Endothelial cell of umbilical vein (primary cell): ENCODE measurements at regions not wholly inside any gene's neighbourhood (a gene's known extent, or its start where the extent isn't known, plus 50 kb on each side); places are given as distances from the start of the nearest gene placed in this dataset.

Experiments
- EZH2 ChIP-seq: IDR thresholded peaks from 2 replicates; pipeline ENCODE4 v1.6.1; 2012; ENCODE audit warnings: borderline replicate concordance, low read depth, mild to moderate bottlenecking, moderate library complexity, low read length, inconsistent platforms; ENCODE audit not compliant: severe bottlenecking
- FOS ChIP-seq: IDR thresholded peaks from 2 replicates; pipeline ENCODE4 v1.6.1; 2011; ENCODE audit warnings: mild to moderate bottlenecking, low read length, moderate library complexity, borderline replicate concordance; ENCODE audit not compliant: insufficient read depth
- GATA2 ChIP-seq: IDR thresholded peaks from 2 replicates; pipeline ENCODE4 v1.7.0; 2011; ENCODE audit warnings: low read depth, mild to moderate bottlenecking, moderate library complexity, mixed read lengths, low read length; ENCODE audit not compliant: insufficient read length, insufficient read depth
- MAX ChIP-seq: IDR thresholded peaks from 2 replicates; pipeline ENCODE4 v1.6.1; 2011; ENCODE audit not compliant: insufficient read depth, insufficient read length
- MYC ChIP-seq: IDR thresholded peaks from one replicate; pipeline ENCODE4 v1.6.1; 2011; ENCODE audit warnings: mild to moderate bottlenecking, low read depth, low read length
- POLR2A ChIP-seq: IDR thresholded peaks from 2 replicates; pipeline ENCODE4 v1.6.1; 2012; ENCODE audit warnings: low read depth, mild to moderate bottlenecking, control low read depth, low read length
- POLR2AphosphoS5 ChIP-seq: IDR thresholded peaks from 2 replicates; pipeline ENCODE4 v1.6.1; 2012; ENCODE audit warnings: low read depth, mild to moderate bottlenecking, control low read depth, low read length, moderate library complexity; ENCODE audit not compliant: insufficient read depth
- TF ChIP-seq, protein P1 (sequence below), 2 donors: IDR thresholded peaks; 1 replicate in 1 of 2; 2 replicates in 1 of 2; pipeline ENCODE4 v1.5.1; 2011; ENCODE audit warnings: low read length in 2 of 2, mild to moderate bottlenecking in 2 of 2, moderate library complexity in 2 of 2, control low read depth in 1 of 2, inconsistent platforms in 1 of 2, low read depth in 1 of 2; ENCODE audit not compliant: insufficient read depth in 1 of 2; ENCODE audit errors: extremely low read depth in 1 of 2

DNA sequence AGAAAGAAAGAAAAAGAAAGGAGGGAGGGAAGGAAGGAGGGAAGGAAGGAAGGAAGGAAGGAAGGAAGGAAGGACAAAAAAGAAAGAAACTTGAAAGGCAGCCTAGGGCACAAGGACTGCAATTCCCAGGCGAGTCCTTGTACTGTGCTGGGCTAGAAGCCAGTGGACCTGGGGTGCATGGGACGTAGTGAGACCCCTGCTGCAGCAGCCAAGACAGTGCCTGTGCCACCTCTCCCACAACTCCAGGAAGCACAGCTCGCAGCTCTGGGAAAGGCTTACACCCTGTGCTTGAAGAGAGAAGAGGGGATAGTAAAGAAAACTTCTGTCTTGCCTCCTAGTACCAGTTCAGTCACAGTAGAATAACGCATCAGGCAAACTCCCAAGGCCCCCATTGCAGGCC lies 227.9 kb upstream of the CDH7 start:
- TF ChIP-seq POLR2AphosphoS5 (no peak), EZH2 (no peak), POLR2A (no peak), MYC (no peak), MAX (no peak), GATA2 (no peak), FOS (no peak)
- TF ChIP-seq, protein P1, sequence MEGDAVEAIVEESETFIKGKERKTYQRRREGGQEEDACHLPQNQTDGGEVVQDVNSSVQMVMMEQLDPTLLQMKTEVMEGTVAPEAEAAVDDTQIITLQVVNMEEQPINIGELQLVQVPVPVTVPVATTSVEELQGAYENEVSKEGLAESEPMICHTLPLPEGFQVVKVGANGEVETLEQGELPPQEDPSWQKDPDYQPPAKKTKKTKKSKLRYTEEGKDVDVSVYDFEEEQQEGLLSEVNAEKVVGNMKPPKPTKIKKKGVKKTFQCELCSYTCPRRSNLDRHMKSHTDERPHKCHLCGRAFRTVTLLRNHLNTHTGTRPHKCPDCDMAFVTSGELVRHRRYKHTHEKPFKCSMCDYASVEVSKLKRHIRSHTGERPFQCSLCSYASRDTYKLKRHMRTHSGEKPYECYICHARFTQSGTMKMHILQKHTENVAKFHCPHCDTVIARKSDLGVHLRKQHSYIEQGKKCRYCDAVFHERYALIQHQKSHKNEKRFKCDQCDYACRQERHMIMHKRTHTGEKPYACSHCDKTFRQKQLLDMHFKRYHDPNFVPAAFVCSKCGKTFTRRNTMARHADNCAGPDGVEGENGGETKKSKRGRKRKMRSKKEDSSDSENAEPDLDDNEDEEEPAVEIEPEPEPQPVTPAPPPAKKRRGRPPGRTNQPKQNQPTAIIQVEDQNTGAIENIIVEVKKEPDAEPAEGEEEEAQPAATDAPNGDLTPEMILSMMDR (IDR thresholded peaks at IDR 0.05; ENCODE audit: extremely low read depth in 1 of 2, insufficient read depth in 1 of 2, low read depth in 1 of 2, low read length in 2 of 2), result no peak
